Omental fat pad (tissue), 3 donors: ENCODE measurements at regions not wholly inside any gene's neighbourhood (a gene's known extent, or its start where the extent isn't known, plus 50 kb on each side); places are given as distances from the start of the nearest gene placed in this dataset.

ENCODE experiments used
- ATAC-seq: fragments of 150-250 bp; one replicate; pipeline ENCODE4 v1.9.1; 2016; ENCODE audit warnings: mild to moderate bottlenecking, moderate library complexity; ENCODE audit not compliant: low FRiP score
- DNase-seq: peaks from one replicate; pipeline ENCODE4 v3.0.0-alpha.2; 2019; ENCODE audit warnings: low spot score
- CTCF ChIP-seq, 3 donors: fragments of 450-650 bp; IDR thresholded peaks; one replicate each; pipeline ENCODE4 v1.5.1; 2016 to 2017; ENCODE audit warnings: antibody characterized with exemption in 3 of 3, mild to moderate bottlenecking in 3 of 3, moderate library complexity in 2 of 3

GRCh38 chr5:86074297-86074696 is 543.4 kb upstream of the COX7C start:
- DNase-seq (no peak), ATAC-seq (no peak)
- no peak for TF ChIP-seq CTCF (IDR thresholded peaks at IDR 0.05)

GRCh38 chr5:86075139-86075538 is 542.6 kb upstream of the COX7C start:
- DNase-seq (no peak), ATAC-seq (no peak)
- no peak for TF ChIP-seq CTCF (IDR thresholded peaks at IDR 0.05)

GRCh38 chr5:86095092-86095491 is 522.6 kb upstream of the COX7C start:
- TF ChIP-seq CTCF (IDR thresholded peaks at IDR 0.05), result no peak
- ATAC-seq (no peak), DNase-seq (no peak)

GRCh38 chr5:86101966-86102365 is 515.8 kb upstream of the COX7C start:
- DNase-seq, result no peak
- no peak for TF ChIP-seq CTCF (IDR thresholded peaks at IDR 0.05)
- ATAC-seq, result no peak

- no peak for ATAC-seq
- no peak for TF ChIP-seq CTCF (IDR thresholded peaks at IDR 0.05)
- no peak for DNase-seq
These were observed 508.9 kb upstream of the COX7C start for GRCh38 chr5:86108825-86109224.

- DNase-seq (no peak), ATAC-seq (no peak)
- TF ChIP-seq CTCF (IDR thresholded peaks at IDR 0.05), result no peak
These were observed 505.5 kb upstream of the COX7C start for GRCh38 chr5:86112249-86112648.

- no peak for ATAC-seq
- TF ChIP-seq CTCF (IDR thresholded peaks at IDR 0.05), result no peak
- no peak for DNase-seq
These were observed 502.6 kb upstream of the COX7C start for GRCh38 chr5:86115164-86115563.
